A673 (cell line): ENCODE measurements at regions not wholly inside any gene's neighbourhood (a gene's known extent, or its start where the extent isn't known, plus 50 kb on each side); places are given as distances from the start of the nearest gene placed in this dataset.
A peak's percentile ranks its signal among the peaks of the same experiment; 100 is the strongest.

ENCODE experiments used
- BruUV-seq: library from RNA; stranded (reverse); fragments of 400-500 nt; replicated peaks from 2 replicates; lab custom pipeline; 2021; lab: Mats Ljungman, UMichigan
- CTCF ChIA-PET: fragments of 300-600 bp; sonication (Branson Sonifier 250); formaldehyde crosslinking; loops from one replicate; lab custom pipeline; 2022; ENCODE audit warnings: antibody characterized with exemption; lab: Charles Lee
- POLR2A ChIA-PET: fragments of 300-600 bp; sonication (Branson Sonifier 250); formaldehyde crosslinking; loops from one replicate; lab custom pipeline; 2022; ENCODE audit warnings: antibody characterized with exemption; ENCODE audit not compliant: low non-redundant PET; lab: Charles Lee
- DNase-seq: peaks from one replicate; pipeline ENCODE4 v3.0.0-alpha.2; 2015; ENCODE audit warnings: low spot score
- H3K27ac ChIP-seq: fragments of 200-600 bp; sonication (generic); 2 replicates; pipeline ENCODE4 v1.5.1; 2016; ENCODE audit warnings: mixed run types, low read depth, mild to moderate bottlenecking, mixed read lengths, antibody characterized with exemption, low read length; ENCODE audit not compliant: poor library complexity, severe bottlenecking
- H3K27me3 ChIP-seq: fragments of 200-600 bp; sonication (generic); replicated peaks from 2 replicates; pipeline ENCODE4 v1.6.1; 2017; ENCODE audit warnings: mixed run types, low read depth, mild to moderate bottlenecking, mixed read lengths, antibody characterized with exemption, low read length; ENCODE audit not compliant: insufficient read depth, poor library complexity
- H3K36me3 ChIP-seq: fragments of 200-600 bp; sonication (generic); 2 replicates; pipeline ENCODE4 v1.6.1; 2016; ENCODE audit warnings: mixed run types, mild to moderate bottlenecking, mixed read lengths, antibody characterized with exemption, low read length; ENCODE audit not compliant: insufficient read depth, poor library complexity, severe bottlenecking
- H3K4me1 ChIP-seq: fragments of 200-600 bp; sonication (generic); 2 replicates; pipeline ENCODE4 v1.6.1; 2017; ENCODE audit warnings: mixed run types, mild to moderate bottlenecking, mixed read lengths, antibody characterized with exemption, low read length; ENCODE audit not compliant: insufficient read depth, poor library complexity, severe bottlenecking
- H3K4me3 ChIP-seq: fragments of 200-600 bp; sonication (generic); 2 replicates; pipeline ENCODE4 v1.5.1; 2016; ENCODE audit warnings: low read depth, mixed run types, mild to moderate bottlenecking, mixed read lengths, low read length; ENCODE audit not compliant: poor library complexity, severe bottlenecking
- H3K9me3 ChIP-seq: fragments of 200-600 bp; sonication (generic); 2 replicates; pipeline ENCODE4 v1.6.1; 2016; ENCODE audit warnings: mixed run types, low read depth, mild to moderate bottlenecking, mixed read lengths, antibody characterized with exemption, low read length; ENCODE audit not compliant: poor library complexity, severe bottlenecking
- EZH2 ChIP-seq: fragments of 200-600 bp; sonication (generic); IDR thresholded peaks from 2 replicates; pipeline ENCODE4 v1.6.1; 2017; ENCODE audit warnings: borderline replicate concordance, low read depth, mild to moderate bottlenecking, mixed read lengths, antibody characterized with exemption, low read length; ENCODE audit not compliant: poor library complexity, severe bottlenecking
- intact Hi-C: fragments of 100-400 bp; cut with micrococcal nuclease; formaldehyde crosslinking; loops from one replicate; pipeline ENCODE4 v1.10.0; 2022; ENCODE audit not compliant: unreplicated experiment
- TF ChIP-seq, protein P1 (sequence below): fragments of 300-800, 200-600 bp; sonication (generic); conservative IDR thresholded peaks from 2 replicates; pipeline ENCODE4 v1.5.1; 2017; ENCODE audit warnings: low read depth, mild to moderate bottlenecking, antibody characterized with exemption, low read length, moderate library complexity, mixed read lengths

DNA sequence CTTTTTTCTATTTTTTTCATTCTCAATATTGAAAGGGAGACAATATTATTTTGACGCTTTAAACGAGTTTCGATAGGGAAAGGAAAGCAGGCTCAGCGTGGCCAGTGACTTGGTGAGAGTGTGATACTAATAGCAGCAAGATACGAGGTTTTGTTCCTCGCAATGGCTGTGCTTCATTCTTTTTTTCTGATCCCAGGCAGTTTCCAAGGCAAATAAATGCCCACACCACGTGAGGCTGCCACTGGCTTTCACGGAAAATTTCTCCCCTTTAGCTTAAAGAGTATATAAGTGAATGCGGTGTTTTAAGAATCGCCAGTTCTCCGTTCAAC is 196.4 kb upstream of the ZNF184 start:
- BruUV-seq, result no TSS peak
- peak; percentile 43 for DNase-seq
- Histone ChIP-seq H3K4me3 (peak overlapping the region; percentile 52), H3K27me3 (no peaks in the 10 kb centered on the region), H3K27ac (no peak overlapping the region), H3K9me3 (no peaks in the 10 kb centered on the region), H3K36me3 (no peaks in the 10 kb centered on the region), H3K4me1 (peaks cover 6% of the 10 kb centered on the region)
- CTCF ChIA-PET, result no interaction called here
- POLR2A ChIA-PET, result interaction anchor here (0.6 kb wide), 1 partner anchor 481 kb away, joined by 4 read pairs; no protein-coding TSS in a partner anchor
- intact Hi-C loops, result no loop called here
- TF ChIP-seq EZH2, result no peak
- TF ChIP-seq, protein P1, sequence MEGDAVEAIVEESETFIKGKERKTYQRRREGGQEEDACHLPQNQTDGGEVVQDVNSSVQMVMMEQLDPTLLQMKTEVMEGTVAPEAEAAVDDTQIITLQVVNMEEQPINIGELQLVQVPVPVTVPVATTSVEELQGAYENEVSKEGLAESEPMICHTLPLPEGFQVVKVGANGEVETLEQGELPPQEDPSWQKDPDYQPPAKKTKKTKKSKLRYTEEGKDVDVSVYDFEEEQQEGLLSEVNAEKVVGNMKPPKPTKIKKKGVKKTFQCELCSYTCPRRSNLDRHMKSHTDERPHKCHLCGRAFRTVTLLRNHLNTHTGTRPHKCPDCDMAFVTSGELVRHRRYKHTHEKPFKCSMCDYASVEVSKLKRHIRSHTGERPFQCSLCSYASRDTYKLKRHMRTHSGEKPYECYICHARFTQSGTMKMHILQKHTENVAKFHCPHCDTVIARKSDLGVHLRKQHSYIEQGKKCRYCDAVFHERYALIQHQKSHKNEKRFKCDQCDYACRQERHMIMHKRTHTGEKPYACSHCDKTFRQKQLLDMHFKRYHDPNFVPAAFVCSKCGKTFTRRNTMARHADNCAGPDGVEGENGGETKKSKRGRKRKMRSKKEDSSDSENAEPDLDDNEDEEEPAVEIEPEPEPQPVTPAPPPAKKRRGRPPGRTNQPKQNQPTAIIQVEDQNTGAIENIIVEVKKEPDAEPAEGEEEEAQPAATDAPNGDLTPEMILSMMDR, result no peak

DNA sequence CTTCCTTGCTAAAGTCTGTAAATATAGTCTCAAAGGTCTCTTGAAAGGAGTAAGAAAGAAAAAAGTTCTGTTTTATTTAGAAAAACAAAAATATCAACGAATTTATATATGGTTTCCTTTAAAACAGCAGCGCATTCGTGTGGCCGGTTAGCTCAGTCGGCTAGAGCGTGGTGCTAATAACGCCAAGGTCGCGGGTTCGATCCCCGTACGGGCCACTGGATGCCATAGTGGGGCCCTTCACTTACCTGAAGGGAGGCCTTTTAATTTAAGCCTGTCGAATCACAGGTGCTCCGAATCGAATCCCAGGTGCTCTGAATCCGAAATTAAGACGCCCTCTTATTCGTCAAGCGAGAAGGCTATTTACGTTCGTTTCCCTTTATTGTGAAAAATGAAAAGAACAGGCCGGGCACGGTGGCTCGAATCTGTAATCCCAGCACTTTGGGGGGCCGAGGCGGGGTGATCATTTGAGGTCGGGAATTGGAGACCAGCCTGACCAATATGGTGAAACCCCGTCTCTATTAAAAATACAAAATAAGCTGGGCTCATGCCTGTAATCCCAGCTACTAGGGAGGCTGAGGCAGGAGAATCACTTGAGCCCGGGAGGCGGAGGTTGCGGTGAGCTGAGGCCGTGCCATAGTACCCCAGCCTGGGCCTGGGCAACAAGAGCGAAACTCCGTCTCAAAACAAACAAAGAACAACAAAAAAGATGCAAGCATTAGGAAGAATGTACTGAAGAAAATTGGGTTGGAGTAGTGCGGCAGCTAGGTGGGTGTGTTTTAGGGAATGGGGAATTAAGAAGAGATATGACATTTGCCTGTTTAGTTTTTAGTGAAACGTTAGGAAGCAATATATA is 195.8 kb upstream of the ZNF184 start:
- no peaks in the 10 kb centered on the region for H3K36me3 ChIP-seq
- POLR2A ChIA-PET, result no interaction called here
- H3K4me3 ChIP-seq, result peak overlapping the region; percentile 52
- intact Hi-C loops, result no loop called here
- H3K27me3 ChIP-seq, result no peaks in the 10 kb centered on the region
- TF ChIP-seq, protein P1, result no peak
- no peak for TF ChIP-seq EZH2
- H3K27ac ChIP-seq, result no peak overlapping the region
- peaks cover 6% of the 10 kb centered on the region for H3K4me1 ChIP-seq
- no peaks in the 10 kb centered on the region for H3K9me3 ChIP-seq
- CTCF ChIA-PET, result no interaction called here
- no TSS peak for BruUV-seq
- peak; percentile 82 for DNase-seq

DNA sequence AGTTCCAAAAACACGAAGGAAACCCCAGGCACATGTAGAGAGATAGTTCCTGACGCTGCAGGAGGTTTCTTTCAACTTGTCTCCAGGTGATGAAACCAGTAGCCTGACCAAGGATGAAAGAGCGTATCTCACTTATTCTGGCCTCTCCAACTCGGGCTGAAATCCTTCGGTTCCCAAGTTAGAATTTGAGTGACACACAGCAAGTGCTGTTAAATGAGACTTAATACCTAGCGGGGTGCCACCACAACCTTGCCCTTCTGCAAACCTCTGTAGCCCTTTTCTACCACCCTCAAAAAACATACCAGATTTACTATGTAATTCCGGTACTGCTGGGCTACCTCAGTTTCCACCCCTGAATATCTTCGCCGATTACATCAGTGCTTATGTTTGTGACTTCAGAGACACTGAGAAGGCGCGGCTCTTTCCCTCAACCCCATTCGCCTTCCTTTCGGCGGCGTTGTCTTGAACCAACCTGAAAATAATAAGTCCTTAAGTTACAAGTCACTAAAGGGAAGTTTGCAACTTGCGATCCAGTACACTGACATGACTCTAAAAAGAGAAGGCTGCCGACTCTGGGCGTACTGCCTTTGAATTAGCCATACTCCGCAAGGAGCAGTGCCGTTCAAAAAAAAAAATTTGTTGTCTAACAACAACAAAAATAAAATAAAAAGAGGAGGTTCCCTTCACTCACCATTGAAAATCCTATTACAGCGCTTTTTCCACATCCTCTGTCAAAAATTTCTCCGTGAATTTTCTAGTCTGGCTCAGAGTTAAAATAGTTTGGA is 194.9 kb upstream of the ZNF184 start:
- no peak overlapping the region for H3K27ac ChIP-seq
- peaks cover 6% of the 10 kb centered on the region for H3K4me1 ChIP-seq
- BruUV-seq, result no TSS peak
- no peaks in the 10 kb centered on the region for H3K36me3 ChIP-seq
- no peaks in the 10 kb centered on the region for H3K9me3 ChIP-seq
- peak overlapping the region; percentile 52 for H3K4me3 ChIP-seq
- POLR2A ChIA-PET, result no interaction called here
- TF ChIP-seq, protein P1, result no peak
- no peak for TF ChIP-seq EZH2
- CTCF ChIA-PET, result interaction anchor here (1.1 kb wide), 1 partner anchor 84 kb away, joined by 3 read pairs; no protein-coding TSS in a partner anchor
- intact Hi-C loops, result no loop called here
- H3K27me3 ChIP-seq, result no peaks in the 10 kb centered on the region
- DNase-seq, result peak; percentile 55
